ENCODE measurements at regions not wholly inside any gene's neighbourhood (a gene's known extent, or its start where the extent isn't known, plus 50 kb on each side); places are given as distances from the start of the nearest gene placed in this dataset.
"Not testable (repeated sequence)": the region's sequence is repeated elsewhere in the genome, so short reads cannot be mapped to it uniquely, and the experiment has no call there.

DNA sequence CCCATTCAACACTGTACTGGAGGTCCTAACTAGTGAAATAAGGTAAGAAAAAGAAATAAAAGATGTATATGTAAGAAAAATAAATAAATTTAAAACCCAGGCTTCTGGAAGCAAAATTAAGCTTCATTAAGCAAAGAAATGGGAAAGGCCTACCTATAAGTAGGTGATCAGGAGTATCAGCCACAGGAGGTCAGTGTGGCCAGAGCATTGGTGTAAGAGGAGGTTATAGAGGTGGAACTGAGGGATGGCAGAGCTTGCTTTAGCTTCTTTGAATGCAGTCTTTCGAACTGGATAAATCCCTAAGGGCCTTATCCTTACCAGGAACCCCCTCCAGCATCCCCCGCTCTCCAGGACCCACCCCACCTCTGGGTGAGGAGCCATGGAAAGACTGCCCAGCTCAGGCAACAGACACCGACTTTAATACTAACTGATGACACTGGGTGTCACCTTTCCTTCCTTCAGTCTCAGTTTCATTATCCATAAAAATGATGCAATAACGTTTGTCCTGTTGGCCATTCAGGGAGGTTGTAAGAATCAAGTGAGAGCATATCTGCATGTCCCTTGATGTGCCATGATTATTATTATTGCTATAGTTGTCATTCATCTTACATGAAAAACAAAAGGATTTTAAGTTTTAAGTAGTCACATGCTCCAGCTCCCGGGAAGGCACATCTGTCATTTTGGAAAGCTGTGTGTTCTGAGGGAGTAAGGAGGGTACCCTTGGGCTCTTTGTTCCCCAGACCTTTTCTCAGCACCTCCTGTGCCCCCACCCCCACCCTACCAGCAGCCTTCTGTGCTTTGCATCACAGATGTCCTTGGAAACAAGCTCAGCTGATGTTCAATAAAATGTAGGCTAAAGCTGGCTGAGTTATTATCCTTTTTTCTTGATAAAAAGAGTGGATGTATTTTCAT is 50.8 kb upstream of the CTNNA1 start:
- in situ Hi-C loops (cut with MboI; ENCODE audit: low sequenced_read_pairs): no loop called here

- in situ Hi-C loops (cut with MboI; ENCODE audit: low sequenced_read_pairs): no loop called here
These were observed 51.5 kb upstream of the CTNNA1 start for GRCh38 chr5:138701678-138702077.

GRCh38 chr5:138700581-138701362 is 52.5 kb upstream of the CTNNA1 start:
- in situ Hi-C loops (cut with MboI; ENCODE audit: low sequenced_read_pairs): no loop called here

DNA sequence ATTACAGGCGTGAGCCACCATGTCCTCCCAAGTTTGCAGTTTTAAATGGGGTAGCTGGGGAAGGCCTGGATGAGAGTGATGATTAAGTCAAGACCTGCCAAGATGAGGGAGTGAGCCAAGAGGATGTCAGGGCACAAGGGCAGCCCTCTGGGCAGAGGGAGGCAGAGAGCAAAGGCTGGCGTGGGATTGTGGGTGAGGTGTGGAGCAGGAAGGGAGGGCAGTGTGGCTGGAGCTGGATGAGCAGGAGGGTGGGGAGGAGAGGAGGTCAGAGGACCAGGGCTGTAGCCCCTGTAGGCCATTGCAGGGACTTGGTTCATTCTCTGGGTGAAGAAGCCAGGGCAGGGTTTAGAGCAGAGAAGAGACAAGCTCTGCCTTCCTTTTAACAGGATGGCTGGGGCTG is 53.7 kb upstream of the CTNNA1 start:
- in situ Hi-C loops (cut with MboI; ENCODE audit: low sequenced_read_pairs): no loop called here

GRCh38 chr5:138698713-138699112 is 54.5 kb upstream of the CTNNA1 start:
- in situ Hi-C loops (cut with MboI; ENCODE audit: low sequenced_read_pairs): no loop called here

GRCh38 chr5:138697720-138698360 is 55.4 kb upstream of the CTNNA1 start:
- in situ Hi-C loops (cut with MboI; ENCODE audit: low sequenced_read_pairs): no loop called here

- in situ Hi-C loops (cut with MboI; ENCODE audit: low sequenced_read_pairs): no loop called here
These were observed 56.7 kb upstream of the CTNNA1 start for GRCh38 chr5:138696501-138696900.

- in situ Hi-C loops (cut with MboI; ENCODE audit: low sequenced_read_pairs): no loop called here
These were observed 57.4 kb upstream of the CTNNA1 start for GRCh38 chr5:138695781-138696180.

DNA sequence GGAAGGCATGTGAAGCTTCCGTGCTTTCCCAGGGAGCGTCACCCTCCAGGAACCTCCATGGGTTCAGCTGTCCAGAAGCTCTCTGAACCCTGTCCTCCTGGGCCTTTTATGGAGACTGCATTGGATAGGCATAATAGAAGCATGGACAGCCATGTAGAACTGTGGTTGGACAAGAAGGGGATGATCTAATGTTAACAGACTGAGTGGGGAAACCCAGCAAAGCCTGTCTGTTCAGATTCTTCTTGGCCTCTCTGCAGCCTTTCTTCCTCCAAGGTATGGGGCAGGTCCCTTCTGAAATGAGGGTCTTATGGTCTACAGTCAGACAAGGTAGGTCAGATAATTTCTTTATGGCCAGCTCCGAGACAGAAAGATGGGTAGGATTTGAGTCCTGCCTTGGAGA is 59.1 kb upstream of the CTNNA1 start:
- in situ Hi-C loops (cut with MboI; ENCODE audit: low sequenced_read_pairs): no loop called here

DNA sequence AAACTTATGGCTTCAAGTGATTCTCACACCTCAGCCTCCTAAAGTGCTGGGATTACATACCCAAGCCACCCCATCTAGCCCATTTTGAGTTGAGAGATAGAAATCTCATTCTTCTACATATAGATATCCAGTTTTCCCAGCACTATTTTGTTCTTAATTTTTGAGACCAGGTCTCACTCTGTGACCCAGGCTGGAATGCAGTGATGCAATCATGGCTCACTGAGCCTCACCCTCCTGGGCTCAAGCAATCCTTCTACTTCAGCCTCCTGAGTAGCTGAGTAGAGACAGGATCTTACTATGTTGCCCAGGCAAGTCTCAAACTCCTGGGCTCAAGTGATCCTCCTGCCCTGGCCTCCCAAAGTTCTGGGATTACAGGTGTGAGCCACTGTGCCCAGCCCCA is 60.9 kb upstream of the CTNNA1 start:
- in situ Hi-C loops (cut with MboI; ENCODE audit: low sequenced_read_pairs): no loop called here

DNA sequence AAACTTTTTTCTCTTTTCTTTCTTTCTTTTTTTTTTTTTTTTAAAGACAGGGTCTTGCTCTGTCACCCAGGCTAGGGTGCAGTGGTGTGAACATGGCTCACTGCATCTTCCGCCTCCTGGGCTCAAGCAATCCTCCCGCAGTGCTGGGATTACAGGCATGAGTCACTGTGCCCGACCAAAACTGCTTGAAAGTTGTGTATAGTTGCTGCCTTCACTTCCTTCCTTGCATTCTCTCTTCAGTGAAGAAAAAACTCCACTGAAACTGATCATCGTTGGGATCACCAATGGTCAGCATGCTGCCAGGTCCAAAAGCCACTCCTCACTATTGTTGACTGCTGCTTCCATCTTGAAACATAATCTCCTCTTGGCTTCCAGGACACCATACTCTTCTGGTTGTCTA is 66.6 kb upstream of the CTNNA1 start:
- in situ Hi-C loops (cut with MboI; ENCODE audit: low sequenced_read_pairs): no loop called here

DNA sequence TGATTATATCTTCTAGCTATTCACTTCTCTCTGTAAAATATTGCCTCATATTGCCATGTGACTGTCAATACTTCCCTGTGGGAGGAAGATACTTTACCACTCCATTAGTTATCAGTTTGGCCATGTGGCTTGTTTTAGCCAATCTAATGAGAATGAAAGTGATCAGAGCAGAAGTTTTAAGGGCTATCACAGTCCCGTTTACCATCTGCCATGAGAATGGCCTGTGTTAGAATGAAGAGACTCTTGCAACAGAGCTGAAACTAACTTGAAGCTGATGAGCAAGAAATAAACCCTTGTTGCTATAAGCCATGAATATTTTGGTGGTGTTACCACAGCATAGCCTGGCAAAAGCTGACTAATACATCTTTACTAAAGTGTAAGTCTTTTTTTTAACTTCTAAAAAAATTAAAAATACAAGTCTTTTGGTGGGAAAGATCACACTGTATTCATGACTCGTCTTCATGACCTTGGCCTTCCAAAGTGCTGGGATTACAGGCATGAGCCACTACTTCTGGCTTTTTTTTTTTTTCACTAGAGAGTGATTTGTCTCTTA is 68.0 kb upstream of the CTNNA1 start:
- in situ Hi-C loops (cut with MboI; ENCODE audit: low sequenced_read_pairs): no loop called here

DNA sequence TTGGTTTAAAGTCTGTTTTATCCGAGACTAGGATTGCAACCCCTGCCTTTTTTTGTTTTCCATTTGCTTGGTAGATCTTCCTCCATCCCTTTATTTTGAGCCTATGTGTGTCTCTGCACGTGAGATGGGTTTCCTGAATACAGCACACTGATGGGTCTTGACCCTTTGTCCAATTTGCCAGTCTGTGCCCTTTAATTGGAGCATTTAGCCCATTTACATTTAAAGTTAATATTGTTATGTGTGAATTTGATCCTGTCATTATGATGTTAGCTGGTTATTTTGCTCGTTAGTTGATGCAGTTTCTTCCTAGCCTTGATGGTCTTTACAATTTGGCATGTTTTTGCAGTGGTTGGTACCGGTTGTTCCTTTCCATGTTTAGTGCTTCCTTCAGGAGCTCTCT is 70.8 kb upstream of the CTNNA1 start:
- in situ Hi-C loops (cut with MboI; ENCODE audit: low sequenced_read_pairs): not testable (repeated sequence)

DNA sequence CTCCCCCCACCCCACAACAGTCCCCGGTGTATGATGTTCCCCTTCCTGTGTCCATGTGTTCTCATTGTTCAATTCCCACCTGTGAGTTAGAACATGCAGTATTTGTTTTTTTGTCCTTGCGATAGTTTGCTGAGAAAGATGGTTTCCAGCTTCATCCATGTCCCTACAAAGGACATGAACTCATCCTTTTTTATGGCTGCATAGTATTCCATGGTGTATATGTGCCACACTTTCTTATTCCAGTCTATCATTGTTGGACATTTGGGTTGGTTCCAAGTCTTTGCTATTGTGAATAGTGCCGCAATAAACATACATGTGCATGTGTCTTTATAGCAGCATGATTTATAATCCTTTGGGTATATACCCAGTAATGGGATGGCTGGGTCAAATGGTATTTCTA is 74.4 kb upstream of the CTNNA1 start:
- in situ Hi-C loops (cut with MboI; ENCODE audit: low sequenced_read_pairs): not testable (repeated sequence)

DNA sequence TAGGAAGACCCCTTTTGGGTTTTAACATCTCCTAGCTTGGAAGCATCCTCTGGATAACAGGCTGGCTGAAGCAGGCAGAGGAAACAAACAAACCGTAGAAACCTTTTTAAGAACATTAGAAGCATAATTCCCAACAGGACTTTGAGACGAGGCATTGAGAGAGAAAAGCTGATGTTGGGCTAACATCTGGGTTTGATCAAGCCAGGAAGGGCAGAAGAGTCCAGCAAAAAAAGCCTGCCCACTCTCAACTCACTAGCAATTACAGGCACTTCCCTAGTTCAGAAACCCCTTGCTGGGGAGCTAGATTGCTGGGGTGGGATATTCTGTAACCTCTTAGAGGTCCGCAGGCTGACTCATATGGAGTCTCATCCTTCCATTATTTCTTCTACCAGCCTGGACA is 75.4 kb upstream of the CTNNA1 start:
- in situ Hi-C loops (cut with MboI; ENCODE audit: low sequenced_read_pairs): no loop called here

- in situ Hi-C loops (cut with MboI; ENCODE audit: low sequenced_read_pairs): no loop called here
These were observed 76.5 kb upstream of the CTNNA1 start for GRCh38 chr5:138676556-138677193.

DNA sequence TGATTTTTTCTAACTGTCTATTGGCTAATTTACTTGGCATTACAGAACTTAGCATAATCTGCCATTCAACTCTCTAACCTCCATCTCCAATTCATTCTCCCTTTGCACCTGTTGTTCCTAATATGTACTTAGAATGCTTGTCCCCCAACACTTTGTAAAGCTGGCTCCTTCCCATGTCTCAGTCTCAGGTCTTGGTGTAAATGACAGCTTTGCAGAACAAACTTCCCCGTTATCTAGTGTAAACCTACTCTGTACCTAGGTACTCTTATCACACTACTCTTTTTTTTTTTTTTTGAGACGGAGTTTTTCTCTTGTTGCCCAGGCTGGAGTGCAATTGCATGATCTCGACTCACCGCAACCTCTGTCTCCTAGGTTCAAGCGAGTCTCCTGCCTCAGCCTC is 77.2 kb upstream of the CTNNA1 start:
- in situ Hi-C loops (cut with MboI; ENCODE audit: low sequenced_read_pairs): no loop called here

DNA sequence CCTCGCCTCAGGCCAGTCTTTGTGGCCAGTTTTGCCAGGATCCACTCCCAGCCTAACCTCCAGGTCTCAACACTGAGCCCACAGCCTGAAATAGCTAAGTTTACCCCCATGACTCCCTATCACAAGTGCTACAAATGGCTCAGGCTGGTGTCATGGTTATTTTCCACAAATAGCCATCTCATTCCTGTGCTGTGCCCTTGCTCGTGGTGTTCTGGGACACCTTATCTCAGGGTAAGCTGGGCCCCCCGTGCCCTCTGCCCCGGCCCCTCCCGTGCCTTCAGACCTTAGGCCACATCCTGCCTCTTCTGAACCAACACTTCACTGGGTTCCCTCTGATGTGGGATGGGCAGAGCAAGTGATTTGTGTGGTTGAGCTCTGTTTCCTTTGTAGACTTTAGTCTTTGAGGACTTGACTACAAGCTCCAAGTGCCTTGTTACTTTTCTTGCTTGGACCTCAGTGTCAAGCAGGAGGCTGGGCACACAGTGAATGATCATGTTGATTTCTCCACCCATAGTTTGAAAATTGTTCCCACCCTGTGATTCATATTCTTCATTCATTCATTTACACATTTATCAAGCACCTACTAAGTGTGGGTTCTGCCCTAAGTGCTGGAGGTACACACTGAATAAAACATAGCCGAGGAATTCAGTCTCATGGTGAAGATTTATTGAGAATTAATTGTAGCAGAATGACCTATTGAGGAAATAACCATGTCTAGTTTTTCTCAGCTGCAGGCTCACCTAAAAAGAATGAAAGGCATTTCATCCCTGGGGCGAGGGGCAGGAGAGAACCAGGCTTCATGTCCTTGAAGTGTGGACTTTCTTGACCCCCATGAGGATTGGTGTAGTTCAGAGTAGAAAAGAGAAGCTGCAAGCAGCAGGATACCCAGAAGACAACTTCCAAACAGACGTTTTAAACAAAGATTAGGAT is 84.5 kb upstream of the CTNNA1 start:
- in situ Hi-C loops (cut with MboI; ENCODE audit: low sequenced_read_pairs): no loop called here

- in situ Hi-C loops (cut with MboI; ENCODE audit: low sequenced_read_pairs): not testable (repeated sequence)
These were observed 85.4 kb upstream of the CTNNA1 start for GRCh38 chr5:138667782-138668331.

Measured in HL-60/S4 (cell line).